GM21723 (cell line): ENCODE measurements at regions not wholly inside any gene's neighbourhood (a gene's known extent, or its start where the extent isn't known, plus 50 kb on each side); places are given as distances from the start of the nearest gene placed in this dataset.
"Not testable (repeated sequence)": the region's sequence is repeated elsewhere in the genome, so short reads cannot be mapped to it uniquely, and the experiment has no call there.

ENCODE experiments used
- ATAC-seq: cut with Tn5 transposase; IDR thresholded peaks from one replicate; pipeline ENCODE4 v1.9.1; 2021; ENCODE audit warnings: mild to moderate bottlenecking, moderate library complexity; ENCODE audit not compliant: unreplicated experiment

GRCh38 chr4:187383181-187383580 lies 612.4 kb upstream of the ZFP42 start:
- no peak for ATAC-seq

GRCh38 chr4:187387739-187388138 lies 607.8 kb upstream of the ZFP42 start:
- ATAC-seq: no peak

- ATAC-seq: no peak
Observed at GRCh38 chr4:187389420-187389819, 606.2 kb upstream of the ZFP42 start.

- ATAC-seq: no peak
Observed at GRCh38 chr4:187390646-187391045, 604.9 kb upstream of the ZFP42 start.

GRCh38 chr4:187393531-187394344 lies 601.8 kb upstream of the ZFP42 start:
- no peak for ATAC-seq

GRCh38 chr4:187396106-187396505 lies 599.5 kb upstream of the ZFP42 start:
- ATAC-seq: no peak

GRCh38 chr4:187408447-187408846 lies 587.1 kb upstream of the ZFP42 start:
- ATAC-seq: not testable (repeated sequence)

GRCh38 chr4:187413564-187414358 lies 581.8 kb upstream of the ZFP42 start:
- ATAC-seq: no peak

GRCh38 chr4:187414716-187415115 lies 580.9 kb upstream of the ZFP42 start:
- ATAC-seq: no peak

- ATAC-seq: no peak
Observed at GRCh38 chr4:187415231-187415630, 580.3 kb upstream of the ZFP42 start.

GRCh38 chr4:187416216-187416615 lies 579.4 kb upstream of the ZFP42 start:
- no peak for ATAC-seq

GRCh38 chr4:187417721-187418120 lies 577.9 kb upstream of the ZFP42 start:
- no peak for ATAC-seq

GRCh38 chr4:187422655-187423054 lies 572.9 kb upstream of the ZFP42 start:
- ATAC-seq: no peak

- no peak for ATAC-seq
Observed at GRCh38 chr4:187424636-187425035, 570.9 kb upstream of the ZFP42 start.

- no peak for ATAC-seq
Observed at GRCh38 chr4:187426511-187426910, 569.1 kb upstream of the ZFP42 start.

GRCh38 chr4:187432310-187432709 lies 563.3 kb upstream of the ZFP42 start:
- ATAC-seq: no peak

- no peak for ATAC-seq
Observed at GRCh38 chr4:187433141-187433540, 562.4 kb upstream of the ZFP42 start.

- ATAC-seq: no peak
Observed at GRCh38 chr4:187436251-187436650, 559.3 kb upstream of the ZFP42 start.

- ATAC-seq: no peak
Observed at GRCh38 chr4:187444061-187444460, 551.5 kb upstream of the ZFP42 start.

- ATAC-seq: no peak
Observed at GRCh38 chr4:187449702-187450101, 545.9 kb upstream of the ZFP42 start.

GRCh38 chr4:187451776-187452175 lies 543.8 kb upstream of the ZFP42 start:
- ATAC-seq: no peak

- no peak for ATAC-seq
Observed at GRCh38 chr4:187460016-187460415, 535.6 kb upstream of the ZFP42 start.
